Lung (tissue), 11 donors: ENCODE measurements at regions not wholly inside any gene's neighbourhood (a gene's known extent, or its start where the extent isn't known, plus 50 kb on each side); places are given as distances from the start of the nearest gene placed in this dataset.

ENCODE experiments used
- ATAC-seq: fragments of 200-7000 bp; cut with Tn5 transposase; one replicate; pipeline ENCODE4 v1.9.1; 2020; ENCODE audit warnings: moderate number of reproducible peaks; ENCODE audit not compliant: insufficient read depth, low FRiP score
- DNase-seq, 3 donors: peaks; one replicate each; pipeline ENCODE4 v3.0.0-alpha.2; 2013 to 2017
- H3K27ac ChIP-seq, 2 donors: one replicate each; pipeline ENCODE4 v1.5.1; 2013; ENCODE audit warnings: mild to moderate bottlenecking in 2 of 2, moderate library complexity in 2 of 2, control low read depth in 1 of 2, inconsistent platforms in 1 of 2, low read depth in 1 of 2, low read length in 1 of 2
- H3K27me3 ChIP-seq, 3 donors: one replicate each; pipeline ENCODE4 v1.5.1; 2013; ENCODE audit warnings: low read length in 2 of 3; ENCODE audit not compliant: control insufficient read depth in 3 of 3, insufficient read depth in 3 of 3
- H3K36me3 ChIP-seq, 4 donors: one replicate each; pipeline ENCODE4 v1.5.1; 2013; ENCODE audit warnings: low read length in 4 of 4, mild to moderate bottlenecking in 1 of 4, moderate library complexity in 1 of 4; ENCODE audit not compliant: control insufficient read depth in 4 of 4, insufficient read depth in 4 of 4
- H3K4me1 ChIP-seq, 5 donors: one replicate each; pipeline ENCODE4 v1.5.1; 2013; ENCODE audit warnings: low read length in 5 of 5, mild to moderate bottlenecking in 2 of 5, moderate library complexity in 1 of 5; ENCODE audit not compliant: control insufficient read depth in 5 of 5, insufficient read depth in 5 of 5
- H3K4me3 ChIP-seq: one replicate; pipeline ENCODE4 v1.5.1; 2013; ENCODE audit warnings: mild to moderate bottlenecking, control low read depth, moderate library complexity
- H3K9ac ChIP-seq, 2 donors: one replicate each; pipeline ENCODE4 v1.5.1; 2013; ENCODE audit warnings: low read length in 2 of 2, control low read depth in 1 of 2; ENCODE audit not compliant: insufficient read depth in 1 of 2
- H3K9me3 ChIP-seq, 4 donors: one replicate each; pipeline ENCODE4 v1.5.1; 2013; ENCODE audit warnings: low read length in 3 of 4, mild to moderate bottlenecking in 1 of 4, moderate library complexity in 1 of 4; ENCODE audit not compliant: control insufficient read depth in 4 of 4, insufficient read depth in 3 of 4
- CTCF ChIP-seq: IDR thresholded peaks from 2 replicates; pipeline ENCODE4 v1.5.1; 2012; ENCODE audit warnings: mild to moderate bottlenecking; ENCODE audit errors: control extremely low read depth, extremely low read depth
- WGBS, 2 donors: extraction: QIAGEN DNeasy Blood & Tissue Kit; methylation state at CpG; one replicate each; pipeline ENCODE4 v1.1.7; 2013; 5-methylcytosine and 5-hydroxymethylcytosine counted together
- donor health status: control.
- donor health status: control.
- donor health status: Bipolar disorder and iron deficiency.
- donor health status: healthy.
- donor health status: DM: yes; HTN: yes; CAD: no.

GRCh38 chr11:116605543-116606459 lies 167.0 kb downstream of the BUD13 start:
- H3K27me3 ChIP-seq: peaks cover 0 to 2% (median 0%) of the 10 kb centered on the region in 3 donors
- 32 to 37% methylated on average over 6 of the region's 6 CpGs for WGBS, 2 donors
- H3K9me3 ChIP-seq: peaks cover 0 to 3% (median 0%) of the 10 kb centered on the region in 4 donors
- ATAC-seq (no peak), DNase-seq (peak; percentile 32 to 66 (median 66))
- no peak overlapping the region for H3K4me3 ChIP-seq
- H3K4me1 ChIP-seq: no peaks in the 10 kb centered on the region
- no peak overlapping the region for H3K9ac ChIP-seq
- H3K27ac ChIP-seq: no peak overlapping the region
- TF ChIP-seq CTCF: no peak
- no peaks in the 10 kb centered on the region for H3K36me3 ChIP-seq

GRCh38 chr11:116603728-116604323 lies 169.0 kb downstream of the BUD13 start:
- Histone ChIP-seq H3K9ac (no peak overlapping the region), H3K27ac (no peak overlapping the region), H3K36me3 (no peaks in the 10 kb centered on the region), H3K27me3 (peaks cover 0 to 5% (median 0%) of the 10 kb centered on the region in 3 donors), H3K9me3 (peaks cover 0 to 3% (median 0%) of the 10 kb centered on the region in 4 donors), H3K4me3 (no peak overlapping the region), H3K4me1 (no peaks in the 10 kb centered on the region)
- TF ChIP-seq CTCF: no peak
- DNase-seq (no peak), ATAC-seq (no peak)
- WGBS, 2 donors: 83 to 87% methylated on average over 15 of the region's 15 CpGs

GRCh38 chr11:116602637-116602942 lies 170.2 kb downstream of the BUD13 start:
- TF ChIP-seq CTCF: no peak
- H3K36me3 ChIP-seq: no peaks in the 10 kb centered on the region
- no peak for DNase-seq
- H3K27ac ChIP-seq: no peak overlapping the region
- H3K9ac ChIP-seq: no peak overlapping the region
- 65 to 75% methylated on average over 3 of the region's 3 CpGs for WGBS, 2 donors
- ATAC-seq: no peak
- no peaks in the 10 kb centered on the region for H3K4me1 ChIP-seq
- H3K4me3 ChIP-seq: no peak overlapping the region
- H3K9me3 ChIP-seq: peaks cover 0 to 3% (median 0%) of the 10 kb centered on the region in 4 donors
- H3K27me3 ChIP-seq: peaks cover 0 to 3% (median 0%) of the 10 kb centered on the region in 3 donors
